HuH-7.5 (cell line): ENCODE measurements at regions not wholly inside any gene's neighbourhood (a gene's known extent, or its start where the extent isn't known, plus 50 kb on each side); places are given as distances from the start of the nearest gene placed in this dataset.

ENCODE experiments used
- DNase-seq: peaks from one replicate; pipeline ENCODE4 v3.0.0; 2011; ENCODE audit warnings: low spot score

DNA sequence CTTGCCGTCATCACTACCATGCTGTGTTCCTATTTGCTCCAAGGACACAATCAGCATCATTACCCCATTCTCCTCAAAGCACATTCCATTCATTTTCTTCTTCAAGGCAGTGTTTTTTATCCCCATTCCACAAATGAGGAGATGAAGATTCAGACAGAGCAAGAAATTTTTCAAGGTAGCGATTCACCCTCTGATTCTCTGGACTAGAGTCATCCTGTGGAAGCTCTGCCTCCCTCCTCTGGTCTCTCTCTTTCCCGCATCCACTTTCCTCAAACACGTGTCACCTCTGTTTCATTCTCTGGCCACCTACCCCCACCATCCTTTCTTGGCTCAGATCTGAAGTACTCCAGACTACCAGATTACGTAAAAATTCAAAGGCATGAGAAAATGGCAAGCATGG, 297.9 kb downstream of the SOX11 start:
- DNase-seq: no peak

GRCh38 chr2:5991305-5991968, 299.3 kb downstream of the SOX11 start:
- no peak for DNase-seq

DNA sequence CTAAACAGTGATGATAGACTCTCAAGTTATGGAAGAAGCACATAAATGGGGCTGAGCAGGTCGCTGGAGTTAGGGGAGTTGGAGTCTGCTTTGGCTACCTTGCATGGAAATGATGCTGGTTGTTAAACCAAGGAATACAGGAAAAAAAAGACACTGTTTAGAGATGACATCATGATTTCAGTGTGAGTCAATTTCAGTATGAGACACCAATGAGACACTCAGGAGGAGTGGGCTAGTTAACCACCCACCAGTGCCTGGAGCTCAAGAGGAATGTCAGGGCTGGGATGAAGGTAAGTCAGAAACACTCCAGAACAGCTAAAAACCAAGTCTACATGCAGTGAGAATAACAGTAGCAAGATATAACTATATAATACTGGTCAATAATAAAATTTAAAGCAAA, 303.6 kb downstream of the SOX11 start:
- DNase-seq: no peak

DNA sequence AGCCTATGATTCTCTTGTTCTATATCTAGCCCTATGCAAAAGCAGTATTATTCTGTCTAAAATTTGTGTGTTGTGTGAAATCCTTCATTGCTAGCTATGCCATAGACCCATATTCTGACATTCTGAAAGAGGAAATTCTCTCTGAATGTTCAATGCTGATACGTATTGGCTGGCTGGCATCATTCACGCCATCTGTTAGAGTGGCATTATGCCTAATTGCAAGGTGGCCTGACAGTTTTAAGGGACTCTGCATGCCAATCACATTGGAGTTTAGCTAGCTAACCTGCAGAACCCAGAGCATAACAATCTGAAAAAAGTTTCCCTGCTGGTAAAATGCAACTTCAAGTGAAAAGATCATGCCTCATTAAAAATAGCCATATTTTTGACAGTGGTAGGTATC, 316.0 kb downstream of the SOX11 start:
- no peak for DNase-seq

GRCh38 chr2:6008726-6009125, 316.5 kb downstream of the SOX11 start:
- no peak for DNase-seq

GRCh38 chr2:6010163-6010562, 318.0 kb downstream of the SOX11 start:
- DNase-seq: no peak

DNA sequence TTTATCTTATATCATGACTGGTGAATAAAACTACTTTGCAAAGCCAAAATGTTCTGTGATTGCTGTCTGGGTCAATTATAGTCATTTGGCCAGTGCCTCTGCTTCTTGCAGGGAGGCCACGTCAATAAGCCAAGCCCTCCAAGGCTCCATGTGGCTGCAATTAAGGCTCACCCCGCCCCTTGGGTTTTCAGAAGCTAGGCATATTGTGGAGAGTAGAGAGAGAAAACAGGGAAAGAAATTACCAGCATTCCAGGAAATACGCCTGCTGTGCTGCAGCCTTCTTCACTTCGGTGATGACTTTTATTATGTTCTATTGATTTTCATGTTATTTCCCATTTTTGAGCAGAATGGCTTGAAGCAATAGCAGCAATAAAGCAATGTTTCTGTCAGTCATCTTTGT, 319.7 kb downstream of the SOX11 start:
- DNase-seq: no peak

- no peak for DNase-seq
Observed at GRCh38 chr2:6017736-6018286, 325.6 kb downstream of the SOX11 start.

GRCh38 chr2:6024229-6024628, 332.0 kb downstream of the SOX11 start:
- DNase-seq: no peak

- DNase-seq: no peak
Observed at GRCh38 chr2:6024784-6025183, 332.6 kb downstream of the SOX11 start.

DNA sequence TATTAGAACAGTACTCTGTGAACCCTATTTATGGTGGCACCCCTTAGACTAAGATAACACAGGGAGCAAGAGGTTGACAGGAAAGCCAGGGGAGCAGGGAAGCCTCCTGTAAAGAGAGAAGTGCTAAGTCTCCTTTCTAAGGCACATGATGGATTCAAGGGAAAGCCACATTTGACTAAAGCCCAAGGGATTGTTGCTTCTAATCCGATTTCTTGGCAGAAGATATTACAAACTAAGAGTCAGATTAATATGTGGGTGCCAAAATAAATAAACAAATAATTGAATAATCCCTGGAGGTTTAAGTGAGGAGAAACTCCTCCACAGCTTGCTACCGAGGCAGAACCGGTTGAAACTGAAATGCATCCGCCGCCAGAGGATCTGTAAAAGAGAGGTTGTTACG, 333.2 kb downstream of the SOX11 start:
- DNase-seq: no peak

DNA sequence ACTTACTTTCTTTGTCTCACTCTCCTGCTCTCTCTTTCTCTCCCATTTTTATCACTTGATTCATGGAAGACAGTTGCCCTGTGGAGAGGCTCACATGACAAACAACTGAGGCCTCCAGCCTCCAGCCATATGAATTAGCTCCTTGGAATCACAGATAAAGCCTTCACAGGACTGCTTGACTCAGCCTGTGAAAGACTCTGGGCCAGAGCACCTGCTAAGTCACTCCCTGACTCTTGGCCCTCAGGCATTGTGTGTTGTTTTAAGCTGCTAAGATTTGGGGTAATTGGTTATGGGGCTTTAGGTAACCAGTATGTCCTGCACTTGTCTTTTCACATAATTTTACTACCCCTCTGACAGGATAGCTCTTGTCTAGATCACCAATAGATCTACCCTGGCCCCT, 334.9 kb downstream of the SOX11 start:
- no peak for DNase-seq

DNA sequence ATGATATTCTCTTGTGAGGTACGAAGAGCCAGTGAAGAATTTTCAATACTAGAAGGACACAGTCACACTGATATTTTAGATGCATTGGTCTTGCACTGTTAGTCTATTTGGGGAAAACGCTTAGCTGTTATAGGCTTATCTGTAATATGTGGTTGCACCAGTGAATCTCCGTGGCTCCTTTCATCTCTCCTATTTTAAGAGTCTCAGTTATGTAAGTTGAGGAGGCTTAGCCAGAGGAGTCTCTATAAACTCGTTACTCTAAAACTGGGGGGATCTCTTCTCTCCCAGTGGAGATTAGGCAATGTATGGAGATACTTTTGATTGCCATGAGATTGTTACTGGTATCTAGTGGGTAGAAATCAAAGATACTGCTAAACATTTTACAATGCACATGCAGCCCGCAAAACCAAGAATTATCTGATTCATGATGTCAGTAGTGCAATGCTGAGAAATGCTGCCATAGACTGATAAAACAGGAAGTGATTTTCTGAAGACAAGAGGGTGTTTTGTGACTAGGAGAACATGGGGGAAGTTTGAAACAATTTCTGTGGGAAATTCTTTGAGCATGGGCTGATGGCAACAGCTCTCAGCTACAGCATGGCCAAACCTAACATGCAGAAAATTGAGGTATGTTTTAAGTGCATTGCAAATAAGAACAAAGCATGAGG, 339.1 kb downstream of the SOX11 start:
- no peak for DNase-seq

GRCh38 chr2:6036211-6036610, 344.0 kb downstream of the SOX11 start:
- no peak for DNase-seq

DNA sequence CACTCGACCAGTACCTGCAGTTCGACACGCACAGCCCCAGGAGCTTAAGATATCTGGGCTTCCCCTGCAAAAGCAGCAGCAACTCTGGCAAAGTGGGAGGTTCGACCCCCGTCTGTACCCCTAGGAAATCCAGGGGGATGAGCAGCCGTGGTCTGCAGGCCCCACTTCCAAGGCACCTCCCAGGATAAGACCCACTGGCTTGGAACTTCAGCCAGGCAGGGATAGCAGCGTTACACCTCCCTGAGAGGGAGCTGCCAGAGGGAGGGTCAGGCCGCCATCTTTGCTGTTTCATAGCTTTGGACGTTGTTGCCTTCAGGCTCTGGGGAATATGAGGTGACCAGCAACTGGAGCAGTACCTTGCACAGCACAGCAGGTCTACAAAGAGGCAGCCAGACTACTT, 351.1 kb downstream of the SOX11 start:
- no peak for DNase-seq

- no peak for DNase-seq
Observed at GRCh38 chr2:6052649-6053048, 360.5 kb downstream of the SOX11 start.

- no peak for DNase-seq
Observed at GRCh38 chr2:6053743-6054142, 361.6 kb downstream of the SOX11 start.

DNA sequence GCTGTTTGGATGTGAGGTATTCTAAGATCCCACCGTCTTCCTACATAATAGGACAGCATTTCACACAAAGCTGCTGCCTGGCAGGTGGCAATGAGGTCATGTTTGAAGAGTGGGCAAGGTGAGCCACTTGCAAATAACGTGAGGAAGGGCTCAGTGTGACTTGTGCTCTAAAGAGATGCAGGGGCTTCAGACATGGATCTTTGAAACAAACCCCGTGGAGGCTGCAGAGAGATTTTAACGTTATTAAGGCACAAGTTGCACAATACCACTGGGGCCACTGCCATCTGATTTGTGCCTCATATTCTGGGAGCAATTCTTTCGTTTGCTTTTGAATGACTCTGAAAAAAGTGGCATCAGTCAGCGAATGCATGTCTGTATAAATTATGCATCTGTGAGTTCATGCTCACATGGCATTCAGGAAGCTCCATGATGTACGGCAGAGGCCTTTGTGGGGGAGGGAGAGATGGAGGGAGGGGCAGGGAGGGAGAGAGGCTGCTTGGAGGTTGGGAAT, 362.0 kb downstream of the SOX11 start:
- DNase-seq: no peak

DNA sequence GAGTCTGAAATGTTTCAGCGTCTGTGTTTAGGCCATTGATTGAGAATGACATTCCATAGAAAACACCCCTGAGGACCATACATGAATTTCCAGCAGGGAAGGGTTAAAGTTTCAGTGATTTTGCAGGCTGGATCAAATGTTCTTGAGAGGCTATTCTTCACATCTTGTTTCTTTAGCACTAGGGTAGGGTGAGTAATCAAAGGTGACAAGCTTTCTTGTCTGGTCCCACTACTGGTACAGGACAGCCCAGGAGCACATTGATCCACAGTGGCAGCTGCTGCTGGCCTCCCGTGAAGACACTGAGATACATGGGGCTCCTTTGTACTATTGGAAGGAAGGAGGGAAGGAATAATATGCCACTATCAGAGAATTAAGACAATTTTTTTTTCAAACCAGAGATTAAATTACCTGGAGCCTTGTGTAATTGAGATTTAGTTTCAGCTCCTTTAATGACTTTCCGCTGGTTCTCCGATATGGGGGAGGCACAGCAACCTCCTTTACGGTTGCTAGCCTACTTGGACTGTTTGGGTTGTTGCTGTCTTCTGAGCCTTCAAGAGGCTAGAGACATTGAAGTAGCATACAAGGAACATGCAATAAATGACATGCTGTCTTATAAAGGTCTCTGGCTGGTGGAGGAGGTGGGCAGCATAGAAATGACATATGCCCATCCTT, 368.9 kb downstream of the SOX11 start:
- no peak for DNase-seq

GRCh38 chr2:6064757-6065156, 372.6 kb downstream of the SOX11 start:
- DNase-seq: no peak

DNA sequence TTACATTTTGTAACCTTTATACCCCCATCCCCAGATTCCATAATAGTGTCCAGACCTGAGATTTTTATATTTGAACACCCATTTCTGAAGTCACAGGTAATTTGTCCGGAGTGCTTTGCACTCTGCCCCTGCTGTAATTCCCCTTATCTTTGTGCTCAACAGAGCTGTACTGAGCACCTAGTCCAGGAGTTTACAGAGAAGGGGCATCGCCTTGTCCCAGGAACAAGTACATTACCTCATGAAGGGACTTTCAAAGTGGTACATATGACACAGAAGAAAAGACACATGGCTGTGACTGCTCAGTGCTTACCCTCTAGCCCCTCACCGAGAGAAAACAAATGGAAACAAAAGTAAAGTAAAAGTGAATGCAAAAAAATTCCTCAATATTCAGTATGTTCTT, 373.5 kb downstream of the SOX11 start:
- DNase-seq: no peak

- DNase-seq: no peak
Observed at GRCh38 chr2:6067089-6067488, 374.9 kb downstream of the SOX11 start.

DNA sequence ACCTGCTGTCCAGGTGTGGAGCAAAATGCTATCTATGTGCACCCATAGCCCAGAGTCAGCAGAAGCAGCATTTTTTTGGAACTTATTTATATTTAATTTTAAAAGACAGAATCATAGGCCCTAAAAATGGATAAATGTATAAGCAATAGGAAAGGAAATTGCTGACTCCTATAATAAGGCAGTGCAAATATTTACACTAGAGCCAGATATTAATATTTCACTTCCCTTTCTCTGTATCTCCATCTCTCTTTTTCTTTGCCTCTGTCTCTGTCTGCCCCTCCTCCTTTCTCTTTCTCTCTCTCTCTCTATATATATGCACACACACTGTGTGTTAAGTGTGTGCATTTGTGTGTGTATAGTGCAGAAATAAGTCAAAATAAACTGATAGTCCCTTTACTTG, 375.6 kb downstream of the SOX11 start:
- no peak for DNase-seq
